ENCODE measurements at regions not wholly inside any gene's neighbourhood (a gene's known extent, or its start where the extent isn't known, plus 50 kb on each side); places are given as distances from the start of the nearest gene placed in this dataset.

- Mint-ChIP-seq H3K4me3 (ENCODE audit: unreplicated experiment) (no peak overlapping the region), H3K27ac (ENCODE audit: unreplicated experiment) (no peak overlapping the region), H3K36me3 (ENCODE audit: low read depth, unreplicated experiment) (no peaks in the 10 kb centered on the region), H3K27me3 (ENCODE audit: unreplicated experiment) (peaks cover 2% of the 10 kb centered on the region), H3K4me1 (ENCODE audit: unreplicated experiment) (no peaks in the 10 kb centered on the region), H3K9me3 (ENCODE audit: unreplicated experiment) (peaks cover 29% of the 10 kb centered on the region)
- TF ChIP-seq, protein P1, sequence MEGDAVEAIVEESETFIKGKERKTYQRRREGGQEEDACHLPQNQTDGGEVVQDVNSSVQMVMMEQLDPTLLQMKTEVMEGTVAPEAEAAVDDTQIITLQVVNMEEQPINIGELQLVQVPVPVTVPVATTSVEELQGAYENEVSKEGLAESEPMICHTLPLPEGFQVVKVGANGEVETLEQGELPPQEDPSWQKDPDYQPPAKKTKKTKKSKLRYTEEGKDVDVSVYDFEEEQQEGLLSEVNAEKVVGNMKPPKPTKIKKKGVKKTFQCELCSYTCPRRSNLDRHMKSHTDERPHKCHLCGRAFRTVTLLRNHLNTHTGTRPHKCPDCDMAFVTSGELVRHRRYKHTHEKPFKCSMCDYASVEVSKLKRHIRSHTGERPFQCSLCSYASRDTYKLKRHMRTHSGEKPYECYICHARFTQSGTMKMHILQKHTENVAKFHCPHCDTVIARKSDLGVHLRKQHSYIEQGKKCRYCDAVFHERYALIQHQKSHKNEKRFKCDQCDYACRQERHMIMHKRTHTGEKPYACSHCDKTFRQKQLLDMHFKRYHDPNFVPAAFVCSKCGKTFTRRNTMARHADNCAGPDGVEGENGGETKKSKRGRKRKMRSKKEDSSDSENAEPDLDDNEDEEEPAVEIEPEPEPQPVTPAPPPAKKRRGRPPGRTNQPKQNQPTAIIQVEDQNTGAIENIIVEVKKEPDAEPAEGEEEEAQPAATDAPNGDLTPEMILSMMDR (IDR thresholded peaks at IDR 0.05; ENCODE audit: unreplicated experiment), result no peak
- no peak for DNase-seq (ENCODE audit: low spot score)
Observed at GRCh38 chr3:1883534-1883933, 215.1 kb upstream of the CNTN4 start.

GRCh38 chr3:1892459-1892858 is 206.2 kb upstream of the CNTN4 start:
- H3K27ac Mint-ChIP-seq (ENCODE audit: unreplicated experiment), result no peak overlapping the region
- TF ChIP-seq, protein P1 (IDR thresholded peaks at IDR 0.05; ENCODE audit: unreplicated experiment), result no peak
- H3K27me3 Mint-ChIP-seq (ENCODE audit: unreplicated experiment), result peaks cover 2% of the 10 kb centered on the region
- no peaks in the 10 kb centered on the region for H3K4me1 Mint-ChIP-seq (ENCODE audit: unreplicated experiment)
- peaks cover 25% of the 10 kb centered on the region for H3K9me3 Mint-ChIP-seq (ENCODE audit: unreplicated experiment)
- no peak for DNase-seq (ENCODE audit: low spot score)
- H3K36me3 Mint-ChIP-seq (ENCODE audit: low read depth, unreplicated experiment), result peaks cover 5% of the 10 kb centered on the region
- H3K4me3 Mint-ChIP-seq (ENCODE audit: unreplicated experiment), result no peak overlapping the region

- peaks cover 7% of the 10 kb centered on the region for H3K36me3 Mint-ChIP-seq (ENCODE audit: low read depth, unreplicated experiment)
- no peaks in the 10 kb centered on the region for H3K4me1 Mint-ChIP-seq (ENCODE audit: unreplicated experiment)
- H3K27ac Mint-ChIP-seq (ENCODE audit: unreplicated experiment), result no peak overlapping the region
- TF ChIP-seq, protein P1 (IDR thresholded peaks at IDR 0.05; ENCODE audit: unreplicated experiment), result no peak
- H3K27me3 Mint-ChIP-seq (ENCODE audit: unreplicated experiment), result peaks cover 3% of the 10 kb centered on the region
- no peak overlapping the region for H3K4me3 Mint-ChIP-seq (ENCODE audit: unreplicated experiment)
- no peak for DNase-seq (ENCODE audit: low spot score)
- peaks cover 14% of the 10 kb centered on the region for H3K9me3 Mint-ChIP-seq (ENCODE audit: unreplicated experiment)
Observed at GRCh38 chr3:1902416-1902815, 196.2 kb upstream of the CNTN4 start.

GRCh38 chr3:1903111-1903510 is 195.6 kb upstream of the CNTN4 start:
- H3K9me3 Mint-ChIP-seq (ENCODE audit: unreplicated experiment), result peaks cover 17% of the 10 kb centered on the region
- H3K4me1 Mint-ChIP-seq (ENCODE audit: unreplicated experiment), result no peaks in the 10 kb centered on the region
- TF ChIP-seq, protein P1 (IDR thresholded peaks at IDR 0.05; ENCODE audit: unreplicated experiment), result no peak

DNA sequence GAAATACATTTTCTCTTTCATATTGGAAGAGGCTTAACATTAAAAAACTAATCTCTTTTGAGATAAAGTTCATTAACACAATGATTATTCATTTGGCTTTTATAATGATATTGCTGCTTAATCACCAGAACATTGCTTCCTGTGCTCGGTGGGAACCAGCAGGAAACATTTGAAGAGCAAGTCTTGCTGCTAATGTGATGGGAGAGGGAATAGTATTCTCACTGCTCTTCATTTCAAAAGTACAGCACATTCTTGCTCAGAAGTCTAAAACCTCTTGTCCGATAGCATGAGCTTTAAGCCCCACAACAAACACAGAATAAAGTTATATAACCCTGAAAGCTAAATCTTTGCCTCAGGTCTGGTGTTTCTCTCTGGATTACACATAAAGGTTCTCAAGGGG is 190.8 kb upstream of the CNTN4 start:
- peaks cover 3% of the 10 kb centered on the region for H3K27me3 Mint-ChIP-seq (ENCODE audit: unreplicated experiment)
- peaks cover 14% of the 10 kb centered on the region for H3K9me3 Mint-ChIP-seq (ENCODE audit: unreplicated experiment)
- H3K36me3 Mint-ChIP-seq (ENCODE audit: low read depth, unreplicated experiment), result no peaks in the 10 kb centered on the region
- DNase-seq (ENCODE audit: low spot score), result no peak
- no peak overlapping the region for H3K27ac Mint-ChIP-seq (ENCODE audit: unreplicated experiment)
- no peak overlapping the region for H3K4me3 Mint-ChIP-seq (ENCODE audit: unreplicated experiment)
- TF ChIP-seq, protein P1 (IDR thresholded peaks at IDR 0.05; ENCODE audit: unreplicated experiment), result no peak
- H3K4me1 Mint-ChIP-seq (ENCODE audit: unreplicated experiment), result no peaks in the 10 kb centered on the region

More at GRCh38 chr3:1903111-1903510, 195.6 kb upstream of the CNTN4 start:
- no peak overlapping the region for H3K4me3 Mint-ChIP-seq (ENCODE audit: unreplicated experiment)
- DNase-seq (ENCODE audit: low spot score), result no peak
- peaks cover 7% of the 10 kb centered on the region for H3K36me3 Mint-ChIP-seq (ENCODE audit: low read depth, unreplicated experiment)
- H3K27me3 Mint-ChIP-seq (ENCODE audit: unreplicated experiment), result peaks cover 3% of the 10 kb centered on the region
- H3K27ac Mint-ChIP-seq (ENCODE audit: unreplicated experiment), result no peak overlapping the region

All from endothelial cell (in vitro differentiated cells).